ENCODE measurements at regions not wholly inside any gene's neighbourhood (a gene's known extent, or its start where the extent isn't known, plus 50 kb on each side); places are given as distances from the start of the nearest gene placed in this dataset.

DNA sequence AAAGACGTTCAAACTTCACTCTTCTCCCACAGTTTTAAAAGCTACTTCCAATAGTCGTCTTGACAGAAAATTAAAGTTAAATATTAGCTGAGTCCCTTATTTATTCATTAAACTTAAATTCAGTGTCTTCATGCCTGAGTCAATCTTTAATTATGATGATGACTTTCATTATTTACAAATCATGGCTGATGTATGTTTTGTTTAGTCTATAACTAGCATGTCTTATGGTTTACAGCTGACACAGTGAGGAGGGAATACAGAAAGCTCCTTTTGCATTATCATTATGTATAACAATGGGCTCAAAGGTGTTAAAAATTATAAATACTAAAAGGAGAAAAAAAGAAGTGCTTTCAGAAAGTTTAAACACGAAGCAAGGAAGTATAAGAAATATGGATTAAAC is 1333.1 kb downstream of the CDH8 start:
- DNase-seq = no peak
- no TSS peak for BruUV-seq (replicated peaks)
- H3K27ac ChIP-seq = no peak overlapping the region
- CTCF ChIA-PET = no interaction called here
- H3K36me3 ChIP-seq (ENCODE audit: low read depth) = no peaks in the 10 kb centered on the region
- POLR2A ChIA-PET (ENCODE audit: unreplicated experiment) = no interaction called here
- no peaks in the 10 kb centered on the region for H3K9me2 ChIP-seq (ENCODE audit: insufficient read depth)
- intact Hi-C loops (cut with micrococcal nuclease; ENCODE audit: unreplicated experiment) = no loop called here
- no peaks in the 10 kb centered on the region for H3F3A ChIP-seq (ENCODE audit: insufficient read depth, low read depth)
- no peak for TF ChIP-seq EZH2 (IDR thresholded peaks at IDR 0.05; ENCODE audit: low read depth)
- TF ChIP-seq, protein P1, sequence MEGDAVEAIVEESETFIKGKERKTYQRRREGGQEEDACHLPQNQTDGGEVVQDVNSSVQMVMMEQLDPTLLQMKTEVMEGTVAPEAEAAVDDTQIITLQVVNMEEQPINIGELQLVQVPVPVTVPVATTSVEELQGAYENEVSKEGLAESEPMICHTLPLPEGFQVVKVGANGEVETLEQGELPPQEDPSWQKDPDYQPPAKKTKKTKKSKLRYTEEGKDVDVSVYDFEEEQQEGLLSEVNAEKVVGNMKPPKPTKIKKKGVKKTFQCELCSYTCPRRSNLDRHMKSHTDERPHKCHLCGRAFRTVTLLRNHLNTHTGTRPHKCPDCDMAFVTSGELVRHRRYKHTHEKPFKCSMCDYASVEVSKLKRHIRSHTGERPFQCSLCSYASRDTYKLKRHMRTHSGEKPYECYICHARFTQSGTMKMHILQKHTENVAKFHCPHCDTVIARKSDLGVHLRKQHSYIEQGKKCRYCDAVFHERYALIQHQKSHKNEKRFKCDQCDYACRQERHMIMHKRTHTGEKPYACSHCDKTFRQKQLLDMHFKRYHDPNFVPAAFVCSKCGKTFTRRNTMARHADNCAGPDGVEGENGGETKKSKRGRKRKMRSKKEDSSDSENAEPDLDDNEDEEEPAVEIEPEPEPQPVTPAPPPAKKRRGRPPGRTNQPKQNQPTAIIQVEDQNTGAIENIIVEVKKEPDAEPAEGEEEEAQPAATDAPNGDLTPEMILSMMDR (conservative IDR thresholded peaks at IDR 0.05) = no peak
- H3K4me2 ChIP-seq = no peak overlapping the region
- no peaks in the 10 kb centered on the region for H3K9me3 ChIP-seq (ENCODE audit: insufficient read depth, low read depth)
- no peaks in the 10 kb centered on the region for H3K79me2 ChIP-seq (ENCODE audit: low read depth)
- no peak overlapping the region for H2AFZ ChIP-seq
- H3K4me1 ChIP-seq (replicated peaks; ENCODE audit: insufficient read depth) = no peaks in the 10 kb centered on the region
- no peak overlapping the region for H3K4me3 ChIP-seq
- no peaks in the 10 kb centered on the region for H4K20me1 ChIP-seq (ENCODE audit: insufficient read depth)
- no peaks in the 10 kb centered on the region for H3K27me3 ChIP-seq (ENCODE audit: insufficient read depth, low read depth)

DNA sequence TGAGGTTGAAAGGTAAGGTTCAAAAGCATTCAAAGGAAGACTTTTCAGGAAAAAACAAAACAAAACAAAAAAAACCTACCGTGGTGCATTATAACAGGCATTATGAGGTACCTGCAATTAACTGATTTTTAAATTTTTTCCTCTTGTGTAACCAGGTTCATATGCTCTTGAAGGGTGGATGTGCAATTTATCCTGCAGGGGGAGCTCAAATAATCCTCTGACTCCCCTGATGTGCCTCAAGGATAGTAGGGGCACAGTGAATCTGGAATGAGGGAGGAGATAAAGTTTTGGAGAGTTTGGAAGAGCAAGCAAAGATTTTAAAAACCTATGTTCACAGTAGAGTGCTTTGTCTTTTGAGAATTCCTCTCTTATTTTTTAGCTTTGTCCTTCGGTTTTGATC is 1349.4 kb downstream of the CDH8 start:
- Histone ChIP-seq H3K36me3 (ENCODE audit: low read depth) (no peaks in the 10 kb centered on the region), H4K20me1 (ENCODE audit: insufficient read depth) (no peaks in the 10 kb centered on the region), H3K9me3 (ENCODE audit: insufficient read depth, low read depth) (no peaks in the 10 kb centered on the region), H3K27ac (no peak overlapping the region), H3K4me3 (no peak overlapping the region), H3K4me1 (replicated peaks; ENCODE audit: insufficient read depth) (no peaks in the 10 kb centered on the region), H3K79me2 (ENCODE audit: low read depth) (no peaks in the 10 kb centered on the region), H3F3A (ENCODE audit: insufficient read depth, low read depth) (no peaks in the 10 kb centered on the region), H3K27me3 (ENCODE audit: insufficient read depth, low read depth) (no peaks in the 10 kb centered on the region), H3K4me2 (no peak overlapping the region), H3K9me2 (ENCODE audit: insufficient read depth) (no peaks in the 10 kb centered on the region), H2AFZ (no peak overlapping the region)
- no TSS peak for BruUV-seq (replicated peaks)
- intact Hi-C loops (cut with micrococcal nuclease; ENCODE audit: unreplicated experiment) = no loop called here
- POLR2A ChIA-PET (ENCODE audit: unreplicated experiment) = no interaction called here
- no peak for DNase-seq
- CTCF ChIA-PET = no interaction called here
- no peak for TF ChIP-seq EZH2 (IDR thresholded peaks at IDR 0.05; ENCODE audit: low read depth)
- TF ChIP-seq, protein P1 (conservative IDR thresholded peaks at IDR 0.05) = no peak

DNA sequence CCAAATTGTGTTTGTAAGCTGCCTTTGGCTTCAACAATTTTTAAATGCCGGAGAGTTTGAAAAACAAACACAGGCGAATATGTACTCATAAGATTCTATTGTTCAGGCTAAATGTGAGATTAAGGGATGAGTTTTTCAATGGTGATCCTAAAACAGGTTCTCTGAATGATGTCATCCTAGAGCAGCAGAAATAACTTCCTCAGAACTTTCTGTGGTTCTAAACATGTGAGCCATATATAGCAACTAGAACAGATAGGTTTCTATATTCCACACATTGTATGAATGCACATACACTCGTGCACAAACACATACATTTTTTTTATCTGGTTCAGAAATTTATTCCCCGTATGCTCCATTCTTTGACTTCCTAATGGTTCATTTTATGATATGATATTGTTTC is 1352.2 kb downstream of the CDH8 start:
- Histone ChIP-seq H3K9me2 (ENCODE audit: insufficient read depth) (no peaks in the 10 kb centered on the region), H3K79me2 (ENCODE audit: low read depth) (no peaks in the 10 kb centered on the region), H3K9me3 (ENCODE audit: insufficient read depth, low read depth) (no peaks in the 10 kb centered on the region), H3K27me3 (ENCODE audit: insufficient read depth, low read depth) (no peaks in the 10 kb centered on the region), H3K4me3 (no peak overlapping the region), H3F3A (ENCODE audit: insufficient read depth, low read depth) (no peaks in the 10 kb centered on the region), H3K36me3 (ENCODE audit: low read depth) (no peaks in the 10 kb centered on the region), H3K4me2 (no peak overlapping the region), H2AFZ (no peak overlapping the region), H4K20me1 (ENCODE audit: insufficient read depth) (no peaks in the 10 kb centered on the region), H3K27ac (no peak overlapping the region), H3K4me1 (replicated peaks; ENCODE audit: insufficient read depth) (no peaks in the 10 kb centered on the region)
- CTCF ChIA-PET = no interaction called here
- intact Hi-C loops (cut with micrococcal nuclease; ENCODE audit: unreplicated experiment) = no loop called here
- BruUV-seq (replicated peaks) = no TSS peak
- DNase-seq = no peak
- POLR2A ChIA-PET (ENCODE audit: unreplicated experiment) = no interaction called here
- no peak for TF ChIP-seq EZH2 (IDR thresholded peaks at IDR 0.05; ENCODE audit: low read depth)
- TF ChIP-seq, protein P1 (conservative IDR thresholded peaks at IDR 0.05) = no peak

Data from PC-9 (cell line).